ENCODE measurements at regions not wholly inside any gene's neighbourhood (a gene's known extent, or its start where the extent isn't known, plus 50 kb on each side); places are given as distances from the start of the nearest gene placed in this dataset.

- no peak for TF ChIP-seq CTCF (IDR thresholded peaks at IDR 0.05; ENCODE audit: low read length)
- TF ChIP-seq EZH2 (IDR thresholded peaks at IDR 0.05; ENCODE audit: borderline replicate concordance, low read length) = no peak
These were observed 226.7 kb upstream of the MC4R start for GRCh38 chr18:60599267-60599666.

Data from OCI-LY1 (cell line).